Pancreas (tissue), 10 donors: ENCODE measurements at regions not wholly inside any gene's neighbourhood (a gene's known extent, or its start where the extent isn't known, plus 50 kb on each side); places are given as distances from the start of the nearest gene placed in this dataset.

ENCODE experiments used
- ATAC-seq, 4 donors: fragments of 200-7000 bp; cut with Tn5 transposase; one replicate each; pipeline versions ENCODE4 v1.8.0 to v1.9.1; 2020; ENCODE audit warnings: mild to moderate bottlenecking in 4 of 4, moderate library complexity in 4 of 4
- DNase-seq, 6 donors: peaks; one replicate each; pipeline ENCODE4 v3.0.0-alpha.2; 2020
- FAIRE-seq: peaks from 2 replicates; lab custom pipeline; 2012; peaks lifted over from hg19 to GRCh38; lab: Jason Lieb, UNC
- H3K27ac ChIP-seq, 4 donors: fragments of 200-600 bp; sonication (generic); 1 replicate in 3 of 4; 2 replicates in 1 of 4; pipeline versions ENCODE4 v1.5.0 to v1.8.0; 2020
- H3K27me3 ChIP-seq, 4 donors: fragments of 200-600 bp; one replicate each; pipeline ENCODE4 v1.8.0; 2021
- H3K36me3 ChIP-seq, 3 donors: fragments of 200-600 bp; sonication (generic) in 1 of 3; one replicate each; pipeline versions ENCODE4 v1.5.0 to v1.8.0; 2020 to 2021
- H3K4me1 ChIP-seq, 3 donors: fragments of 200-600 bp; one replicate each; pipeline ENCODE4 v1.8.0; 2021
- H3K4me3 ChIP-seq, 4 donors: fragments of 200-600 bp; sonication (generic) in 2 of 4; one replicate each; pipeline versions ENCODE4 v1.5.0 to v1.8.0; 2020 to 2021
- H3K9me3 ChIP-seq, 4 donors: fragments of 200-600 bp; one replicate each; pipeline ENCODE4 v1.8.0; 2021
- CTCF ChIP-seq, 4 donors: fragments of 200-600 bp; sonication (generic) in 3 of 4; IDR thresholded peaks; one replicate each; pipeline versions ENCODE4 v1.5.0 to v1.8.0; 2021; ENCODE audit warnings: antibody characterized with exemption in 4 of 4
- WGBS, 2 donors: extraction: QIAGEN DNeasy Blood & Tissue Kit; methylation state at CpG; one replicate each; pipeline ENCODE4 v1.1.7; 2013; 5-methylcytosine and 5-hydroxymethylcytosine counted together
- intact Hi-C, 3 donors: fragments of 100-400 bp; cut with DNase I; formaldehyde crosslinking; loops; one replicate each; pipeline versions ENCODE4 v1.11.1 to v1.14.2; 2022
- donor health status: healthy with polysubstance abuse.
- donor health status: DM: no; HTN: no; CAD: no; lungs with moderate emphysema.
- donor health status: DM: no; HTN: no; CAD: no.
- donor health status: control.
- donor health status: control.
- donor health status: Bipolar disorder and iron deficiency.
- donor health status: DM: yes; HTN: yes; CAD: no.
- donor health status: DM: no; HTN: no; CAD: no.
- donor health status: DM: no; HTN: no; CAD: no.
- donor health status: DM: yes; HTN: yes; CAD: no.

- TF ChIP-seq CTCF (IDR thresholded peaks at IDR 0.05), result no peak
- no peak for DNase-seq
- Histone ChIP-seq H3K4me1 (peaks cover 6 to 8% (median 8%) of the 10 kb centered on the region in 3 donors), H3K4me3 (no peak overlapping the region), H3K9me3 (no peaks in the 10 kb centered on the region), H3K27me3 (no peaks in the 10 kb centered on the region), H3K36me3 (no peaks in the 10 kb centered on the region), H3K27ac (no peak overlapping the region)
- intact Hi-C loops, result no loop called here
- 94 to 97% methylated on average over 2 of the region's 2 CpGs for WGBS, 2 donors
- FAIRE-seq, result no peak
- no peak for ATAC-seq
These were observed 83.7 kb upstream of the BTG1 start for GRCh38 chr12:92229381-92229780.

- no peak for ATAC-seq
- no peaks in the 10 kb centered on the region for H3K27me3 ChIP-seq
- no peak for FAIRE-seq
- peak overlapping the region in 1 of 4 donors; percentile 31 for H3K27ac ChIP-seq
- intact Hi-C loops, result no loop called here
- no peaks in the 10 kb centered on the region for H3K9me3 ChIP-seq
- no peak overlapping the region for H3K4me3 ChIP-seq
- H3K4me1 ChIP-seq, result peaks cover 6 to 8% (median 8%) of the 10 kb centered on the region in 3 donors
- no peaks in the 10 kb centered on the region for H3K36me3 ChIP-seq
- no peak for TF ChIP-seq CTCF (IDR thresholded peaks at IDR 0.05)
- no peak for DNase-seq
- WGBS, 2 donors, result 70 to 87% methylated on average over 3 of the region's 3 CpGs
These were observed 81.3 kb upstream of the BTG1 start for GRCh38 chr12:92226961-92227360.

- Histone ChIP-seq H3K36me3 (no peaks in the 10 kb centered on the region), H3K27me3 (no peaks in the 10 kb centered on the region), H3K27ac (peak overlapping the region in 1 of 4 donors; percentile 31), H3K4me1 (peaks cover 6 to 8% (median 8%) of the 10 kb centered on the region in 3 donors), H3K9me3 (no peaks in the 10 kb centered on the region), H3K4me3 (no peak overlapping the region)
- no peak for DNase-seq
- intact Hi-C loops, result no loop called here
- no peak for FAIRE-seq
- WGBS, 2 donors, result 14 to 19% methylated on average over 4 of the region's 4 CpGs
- peak in 2 of 4 donors; percentile 58 to 62 for ATAC-seq
- no peak for TF ChIP-seq CTCF (IDR thresholded peaks at IDR 0.05)
These were observed 80.5 kb upstream of the BTG1 start for GRCh38 chr12:92226071-92226661.

GRCh38 chr12:92224685-92225331 is 79.2 kb upstream of the BTG1 start:
- DNase-seq, result no peak
- no peaks in the 10 kb centered on the region for H3K9me3 ChIP-seq
- no peak for TF ChIP-seq CTCF (IDR thresholded peaks at IDR 0.05)
- no peak overlapping the region for H3K4me3 ChIP-seq
- H3K27me3 ChIP-seq, result no peaks in the 10 kb centered on the region
- peak in 3 of 4 donors; percentile 31 to 57 (median 41) for ATAC-seq
- peaks cover 6 to 8% (median 8%) of the 10 kb centered on the region in 3 donors for H3K4me1 ChIP-seq
- 55 to 61% methylated on average over 6 of the region's 6 CpGs for WGBS, 2 donors
- no peaks in the 10 kb centered on the region for H3K36me3 ChIP-seq
- intact Hi-C loops, result no loop called here
- no peak overlapping the region for H3K27ac ChIP-seq
- FAIRE-seq, result no peak

GRCh38 chr12:92223481-92223880 is 77.8 kb upstream of the BTG1 start:
- Histone ChIP-seq H3K4me3 (no peak overlapping the region), H3K36me3 (no peaks in the 10 kb centered on the region), H3K27me3 (no peaks in the 10 kb centered on the region), H3K4me1 (peaks cover 6 to 8% (median 8%) of the 10 kb centered on the region in 3 donors), H3K27ac (no peak overlapping the region), H3K9me3 (no peaks in the 10 kb centered on the region)
- intact Hi-C loops, result no loop called here
- TF ChIP-seq CTCF (IDR thresholded peaks at IDR 0.05), result no peak
- WGBS, 2 donors, result 85 to 100% methylated on average over 1 of the region's 1 CpG
- FAIRE-seq (no peak), DNase-seq (no peak), ATAC-seq (no peak)
